Right cardiac atrium (tissue), 5 donors: ENCODE measurements at regions not wholly inside any gene's neighbourhood (a gene's known extent, or its start where the extent isn't known, plus 50 kb on each side); places are given as distances from the start of the nearest gene placed in this dataset.

Experiments used
- ATAC-seq, 2 donors: fragments of 200-7000 bp; cut with Tn5 transposase; one replicate each; pipeline versions ENCODE4 v1.8.0 to v1.9.1; 2020; ENCODE audit warnings: moderate library complexity in 2 of 2, mild to moderate bottlenecking in 1 of 2
- DNase-seq, 3 donors: peaks; one replicate each; pipeline ENCODE4 v3.0.0-alpha.2; 2020
- H3K27ac ChIP-seq: one replicate; pipeline ENCODE4 v1.5.1; 2013; ENCODE audit warnings: mild to moderate bottlenecking, low read length, control low read depth, moderate library complexity
- H3K27me3 ChIP-seq: one replicate; pipeline ENCODE4 v1.6.1; 2013; ENCODE audit not compliant: control insufficient read depth, insufficient read depth
- H3K4me1 ChIP-seq: one replicate; pipeline ENCODE4 v1.6.1; 2013; ENCODE audit warnings: low read length; ENCODE audit not compliant: control insufficient read depth, insufficient read depth
- H3K4me3 ChIP-seq: one replicate; pipeline ENCODE4 v1.5.1; 2013; ENCODE audit warnings: low read length, control low read depth
- H3K9me3 ChIP-seq: one replicate; pipeline ENCODE4 v1.6.1; 2013; ENCODE audit warnings: low read length; ENCODE audit not compliant: control insufficient read depth
- WGBS: extraction: QIAGEN DNeasy Blood & Tissue Kit; methylation state at CpG from one replicate; pipeline ENCODE4 v1.1.7; 2013; 5-methylcytosine and 5-hydroxymethylcytosine counted together
- intact Hi-C, 4 donors: fragments of 100-400 bp; cut with DNase I; formaldehyde crosslinking; loops; one replicate each; pipeline versions ENCODE4 v1.11.0 to v1.14.0; 2022 to 2023
- donor health status: healthy with polysubstance abuse.
- donor health status: DM: no; HTN: yes; CAD: no.
- donor health status: DM: no; HTN: no; CAD: no.
- donor health status: DM: no; HTN: yes; CAD: no; lungs with severe emphysema.
- donor health status: DM: yes; HTN: yes; CAD: no.

DNA sequence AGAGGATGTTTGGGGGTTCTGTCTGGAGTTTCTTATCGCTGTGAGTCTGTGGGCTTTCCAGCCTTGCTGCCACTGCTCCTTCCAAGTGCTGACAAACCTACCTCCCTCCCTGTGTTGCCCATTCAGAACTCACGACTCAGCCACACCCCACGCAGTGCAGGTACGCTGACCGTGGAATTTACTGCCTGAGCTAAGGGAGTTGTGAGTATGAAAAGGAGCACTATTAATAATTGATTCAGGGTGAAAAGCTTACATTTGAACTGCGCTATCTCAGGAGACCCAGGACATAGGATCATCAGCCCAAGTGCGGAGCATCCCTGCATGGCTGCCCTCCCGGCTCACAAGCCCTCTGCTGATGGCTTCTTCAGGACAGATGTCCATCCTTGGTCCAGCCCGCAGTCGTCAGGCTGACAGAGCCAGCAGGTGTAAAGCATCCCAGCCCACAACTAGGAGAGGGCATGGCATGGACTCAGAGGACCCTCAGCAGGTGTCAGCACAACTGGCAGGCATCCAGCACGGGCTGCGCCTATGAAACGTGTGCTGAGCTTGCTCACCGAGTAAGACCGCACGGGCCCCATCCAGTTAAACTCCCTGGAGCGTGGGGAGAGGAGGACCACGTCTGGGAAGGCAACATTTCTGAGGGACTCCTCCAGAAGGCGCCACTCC is 244.0 kb downstream of the COL4A1 start:
- H3K27ac ChIP-seq: peak overlapping the region; percentile 13
- H3K9me3 ChIP-seq: no peaks in the 10 kb centered on the region
- H3K27me3 ChIP-seq: no peaks in the 10 kb centered on the region
- intact Hi-C loops: no loop called here
- DNase-seq (no peak), ATAC-seq (peak in 1 of 2 donors; percentile 13)
- H3K4me3 ChIP-seq: no peak overlapping the region
- peaks cover 4% of the 10 kb centered on the region for H3K4me1 ChIP-seq
- 90% methylated on average over 19 of the region's 19 CpGs for WGBS

DNA sequence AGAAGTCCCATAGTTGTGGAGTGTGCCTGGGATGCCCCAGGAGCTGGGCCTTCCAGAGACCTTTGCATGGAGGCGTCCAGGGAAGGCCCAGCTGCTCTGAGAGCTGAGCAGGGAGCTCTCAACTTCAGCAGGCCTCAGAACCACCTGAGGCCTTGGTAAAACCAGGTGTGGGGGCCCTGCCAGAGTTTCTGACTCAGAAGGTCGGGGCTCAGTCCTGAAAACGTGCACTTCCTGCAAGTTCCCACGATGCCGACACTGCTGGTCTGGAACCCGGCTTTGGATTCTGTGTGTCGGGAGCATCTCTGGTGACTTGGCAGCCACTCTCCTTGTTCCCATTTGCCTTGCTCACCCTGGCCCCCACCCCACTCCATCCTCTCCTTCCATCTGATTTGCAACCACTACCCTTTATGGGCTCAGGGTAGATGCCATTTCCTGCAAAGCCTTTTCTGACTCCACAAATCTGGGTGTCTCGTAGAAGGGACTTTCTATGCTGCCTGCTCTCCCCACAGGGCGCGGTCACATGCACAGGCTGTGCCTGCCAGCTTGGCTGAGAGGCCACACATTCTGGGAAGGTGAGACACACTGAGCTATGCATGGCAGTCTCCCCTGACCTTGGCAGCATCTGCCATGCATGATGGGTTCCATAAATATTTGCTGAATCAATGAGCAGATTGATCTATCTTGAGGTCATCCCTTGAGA is 244.7 kb downstream of the COL4A1 start:
- Histone ChIP-seq H3K9me3 (no peaks in the 10 kb centered on the region), H3K27ac (no peak overlapping the region), H3K4me3 (no peak overlapping the region), H3K27me3 (no peaks in the 10 kb centered on the region), H3K4me1 (peaks cover 4% of the 10 kb centered on the region)
- ATAC-seq: peak; percentile 82 to 84
- 83% methylated on average over 10 of the region's 10 CpGs for WGBS
- peak; percentile 33 to 66 (median 65) for DNase-seq
- intact Hi-C loops: no loop called here

DNA sequence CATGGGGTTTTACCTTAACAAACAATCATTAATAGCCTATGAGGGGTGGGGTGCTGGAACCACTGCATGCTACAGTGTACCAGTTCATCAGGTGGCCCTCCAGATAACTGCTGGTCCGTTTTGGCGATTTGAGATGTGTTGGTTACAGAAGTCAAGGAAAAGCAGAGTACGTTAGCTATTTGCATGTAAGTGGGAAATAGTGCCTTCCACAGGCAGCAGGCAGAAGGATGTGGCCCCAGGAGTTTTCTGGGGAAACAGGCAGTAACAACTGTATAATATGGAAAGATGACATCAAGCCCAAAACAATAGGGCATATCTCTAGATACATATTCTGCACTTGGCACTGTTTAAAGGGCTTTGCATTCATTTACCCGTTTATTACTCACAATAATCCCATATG is 245.7 kb downstream of the COL4A1 start:
- intact Hi-C loops: no loop called here
- Histone ChIP-seq H3K4me1 (peaks cover 4% of the 10 kb centered on the region), H3K4me3 (no peak overlapping the region), H3K27me3 (no peaks in the 10 kb centered on the region), H3K9me3 (no peaks in the 10 kb centered on the region), H3K27ac (no peak overlapping the region)
- DNase-seq (no peak), ATAC-seq (no peak)
- WGBS: 72% methylated on average over 4 of the region's 4 CpGs

DNA sequence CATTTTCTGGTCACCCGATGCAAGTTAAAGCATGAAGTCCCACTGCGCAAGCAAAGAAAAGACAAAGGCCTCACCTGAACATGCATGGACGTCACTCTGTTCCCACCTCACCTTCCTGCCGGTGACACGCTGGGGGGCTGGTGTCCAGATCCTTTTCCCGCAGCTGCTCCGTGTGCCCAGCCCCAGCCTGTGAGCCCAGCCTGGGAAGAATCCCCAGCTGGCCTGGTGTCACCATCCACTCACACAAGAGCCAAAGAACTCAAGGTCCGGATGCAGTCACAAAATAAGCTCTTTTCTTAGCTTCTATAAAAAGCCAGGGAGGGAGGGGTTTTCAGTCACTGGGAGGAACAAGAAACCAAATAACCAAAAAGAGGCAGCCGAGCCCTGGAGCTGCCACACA is 249.9 kb downstream of the COL4A1 start:
- DNase-seq: no peak
- ATAC-seq: peak in 1 of 2 donors; percentile 31
- WGBS: 68% methylated on average over 9 of the region's 9 CpGs

GRCh38 chr13:110056640-110057039 is 250.3 kb downstream of the COL4A1 start:
- Histone ChIP-seq H3K9me3 (no peaks in the 10 kb centered on the region), H3K27ac (no peak overlapping the region), H3K4me3 (no peak overlapping the region), H3K27me3 (no peaks in the 10 kb centered on the region), H3K4me1 (no peaks in the 10 kb centered on the region)
- intact Hi-C loops: no loop called here
- no peak for DNase-seq
- ATAC-seq: no peak
- 94% methylated on average over 5 of the region's 5 CpGs for WGBS

More for the DNA sequence above, 249.9 kb downstream of the COL4A1 start:
- Histone ChIP-seq H3K27me3 (no peaks in the 10 kb centered on the region), H3K4me3 (no peak overlapping the region), H3K27ac (no peak overlapping the region), H3K4me1 (no peaks in the 10 kb centered on the region), H3K9me3 (no peaks in the 10 kb centered on the region)
- intact Hi-C loops: no loop called here

DNA sequence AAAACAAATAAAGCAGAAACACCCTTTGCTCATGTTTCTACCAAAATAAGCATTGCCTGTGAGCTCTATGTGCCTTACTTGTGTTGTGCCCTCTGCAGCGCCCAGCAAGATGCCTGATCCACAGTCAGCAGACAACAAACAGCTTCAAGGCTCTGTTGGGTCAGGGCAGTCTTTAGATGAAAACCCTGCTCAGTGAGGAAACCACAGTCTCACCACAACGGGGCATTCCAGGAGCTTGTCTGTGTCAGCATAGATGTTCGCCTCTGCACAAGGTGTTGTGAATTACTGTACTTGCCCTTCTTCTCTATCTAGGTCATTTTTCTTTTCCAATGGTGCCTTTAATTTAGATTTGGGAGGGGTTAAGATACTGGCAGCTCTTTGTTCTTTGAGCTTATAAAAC is 251.9 kb downstream of the COL4A1 start:
- no peaks in the 10 kb centered on the region for H3K27me3 ChIP-seq
- no peaks in the 10 kb centered on the region for H3K4me1 ChIP-seq
- no peak overlapping the region for H3K4me3 ChIP-seq
- WGBS: 66% methylated on average over 3 of the region's 3 CpGs
- intact Hi-C loops: no loop called here
- H3K27ac ChIP-seq: no peak overlapping the region
- ATAC-seq: no peak
- H3K9me3 ChIP-seq: no peaks in the 10 kb centered on the region
- no peak for DNase-seq

DNA sequence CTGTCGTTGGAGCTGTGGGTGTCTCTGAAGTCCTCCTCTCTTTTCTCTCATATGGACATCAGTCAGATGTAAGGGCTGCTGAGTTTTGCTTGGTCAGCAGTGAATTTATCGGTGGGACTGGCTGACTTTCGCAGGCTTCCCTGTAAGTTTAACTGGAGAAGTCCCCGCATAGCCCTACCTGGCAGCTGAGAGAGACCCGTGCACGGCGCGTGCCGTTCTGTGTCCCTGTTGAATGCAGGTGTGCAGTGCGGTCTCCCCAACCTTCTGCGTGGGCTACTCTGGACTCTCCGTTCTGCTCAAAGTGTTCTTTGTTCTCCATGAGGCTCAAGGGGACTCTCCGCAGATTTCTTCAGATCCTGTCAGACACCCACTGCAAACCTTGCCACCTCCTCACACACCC is 252.9 kb downstream of the COL4A1 start:
- no peaks in the 10 kb centered on the region for H3K9me3 ChIP-seq
- H3K27me3 ChIP-seq: no peaks in the 10 kb centered on the region
- DNase-seq (no peak), ATAC-seq (no peak)
- H3K4me1 ChIP-seq: no peaks in the 10 kb centered on the region
- intact Hi-C loops: no loop called here
- H3K4me3 ChIP-seq: no peak overlapping the region
- H3K27ac ChIP-seq: no peak overlapping the region
- WGBS: 92% methylated on average over 13 of the region's 13 CpGs

- Histone ChIP-seq H3K4me3 (no peak overlapping the region), H3K4me1 (peaks cover 2% of the 10 kb centered on the region), H3K9me3 (no peaks in the 10 kb centered on the region), H3K27ac (no peak overlapping the region), H3K27me3 (no peaks in the 10 kb centered on the region)
- ATAC-seq (peak; percentile 99 to 100), DNase-seq (peak; percentile 87 to 91 (median 89))
- 3% methylated on average over 7 of the region's 7 CpGs for WGBS
- intact Hi-C loops: no loop called here
These were observed 259.5 kb downstream of the COL4A1 start for GRCh38 chr13:110047496-110047895.

DNA sequence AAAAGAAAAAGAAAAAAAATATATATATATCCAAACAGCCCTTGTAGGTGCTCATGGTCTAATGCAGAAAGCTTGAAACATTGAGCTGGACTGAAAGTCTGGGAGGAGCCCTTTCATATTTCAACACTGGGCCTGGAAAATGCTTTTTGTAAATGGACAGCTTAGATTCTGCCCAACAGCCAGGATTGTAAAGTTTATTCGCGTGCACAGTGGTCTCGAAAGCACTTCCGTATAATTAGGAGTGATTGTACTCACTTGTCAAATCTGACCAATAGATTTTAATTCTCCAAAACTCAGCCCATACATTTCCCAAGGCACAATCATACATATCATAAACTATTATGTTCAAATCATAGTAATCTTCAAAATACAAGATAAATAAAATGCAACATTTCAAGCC is 260.1 kb downstream of the COL4A1 start:
- peak in 1 of 2 donors; percentile 31 for ATAC-seq

GRCh38 chr13:110045919-110046318 is 259.5 kb upstream of the IRS2 start:
- H3K4me1 ChIP-seq: peaks cover 2% of the 10 kb centered on the region
- WGBS: 82% methylated on average over 5 of the region's 5 CpGs
- H3K4me3 ChIP-seq: no peak overlapping the region
- H3K27me3 ChIP-seq: no peaks in the 10 kb centered on the region
- H3K27ac ChIP-seq: no peak overlapping the region
- ATAC-seq: no peak
- no peak for DNase-seq
- H3K9me3 ChIP-seq: no peaks in the 10 kb centered on the region
- intact Hi-C loops: no loop called here

More for the DNA sequence above, 260.1 kb downstream of the COL4A1 start:
- Histone ChIP-seq H3K4me3 (no peak overlapping the region), H3K27ac (no peak overlapping the region), H3K9me3 (no peaks in the 10 kb centered on the region), H3K27me3 (no peaks in the 10 kb centered on the region), H3K4me1 (peaks cover 2% of the 10 kb centered on the region)
- intact Hi-C loops: no loop called here
- DNase-seq: no peak
- 61% methylated on average over 4 of the region's 4 CpGs for WGBS

GRCh38 chr13:110045202-110045601 is 258.8 kb upstream of the IRS2 start:
- Histone ChIP-seq H3K27me3 (no peaks in the 10 kb centered on the region), H3K9me3 (no peaks in the 10 kb centered on the region), H3K27ac (no peak overlapping the region), H3K4me1 (peaks cover 2% of the 10 kb centered on the region), H3K4me3 (no peak overlapping the region)
- 94% methylated on average over 10 of the region's 10 CpGs for WGBS
- ATAC-seq (no peak), DNase-seq (no peak)
- intact Hi-C loops: no loop called here
